ENCODE measurements at regions not wholly inside any gene's neighbourhood (a gene's known extent, or its start where the extent isn't known, plus 50 kb on each side); places are given as distances from the start of the nearest gene placed in this dataset.
"Not testable (repeated sequence)": the region's sequence is repeated elsewhere in the genome, so short reads cannot be mapped to it uniquely, and the experiment has no call there.

DNA sequence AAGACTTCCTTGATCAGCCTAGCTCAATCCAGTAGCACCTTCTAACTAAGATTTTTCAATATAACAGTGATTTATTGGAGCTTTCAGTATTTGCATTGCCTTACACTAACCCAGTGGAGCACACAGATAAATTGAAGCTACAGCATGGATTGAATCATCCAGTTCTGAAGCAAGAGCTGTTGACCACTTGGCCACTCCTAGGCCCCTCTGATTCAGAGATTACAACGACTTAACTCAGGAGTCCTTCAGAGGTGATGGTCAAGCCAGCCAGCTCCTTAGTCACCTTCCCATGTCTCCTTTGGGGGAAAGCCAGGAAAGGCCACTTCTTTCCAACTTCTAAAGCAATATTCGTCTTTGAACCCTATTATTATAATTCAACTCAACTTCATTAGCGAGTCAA is 151.8 kb downstream of the TENT5C start:
- no peak for DNase-seq

DNA sequence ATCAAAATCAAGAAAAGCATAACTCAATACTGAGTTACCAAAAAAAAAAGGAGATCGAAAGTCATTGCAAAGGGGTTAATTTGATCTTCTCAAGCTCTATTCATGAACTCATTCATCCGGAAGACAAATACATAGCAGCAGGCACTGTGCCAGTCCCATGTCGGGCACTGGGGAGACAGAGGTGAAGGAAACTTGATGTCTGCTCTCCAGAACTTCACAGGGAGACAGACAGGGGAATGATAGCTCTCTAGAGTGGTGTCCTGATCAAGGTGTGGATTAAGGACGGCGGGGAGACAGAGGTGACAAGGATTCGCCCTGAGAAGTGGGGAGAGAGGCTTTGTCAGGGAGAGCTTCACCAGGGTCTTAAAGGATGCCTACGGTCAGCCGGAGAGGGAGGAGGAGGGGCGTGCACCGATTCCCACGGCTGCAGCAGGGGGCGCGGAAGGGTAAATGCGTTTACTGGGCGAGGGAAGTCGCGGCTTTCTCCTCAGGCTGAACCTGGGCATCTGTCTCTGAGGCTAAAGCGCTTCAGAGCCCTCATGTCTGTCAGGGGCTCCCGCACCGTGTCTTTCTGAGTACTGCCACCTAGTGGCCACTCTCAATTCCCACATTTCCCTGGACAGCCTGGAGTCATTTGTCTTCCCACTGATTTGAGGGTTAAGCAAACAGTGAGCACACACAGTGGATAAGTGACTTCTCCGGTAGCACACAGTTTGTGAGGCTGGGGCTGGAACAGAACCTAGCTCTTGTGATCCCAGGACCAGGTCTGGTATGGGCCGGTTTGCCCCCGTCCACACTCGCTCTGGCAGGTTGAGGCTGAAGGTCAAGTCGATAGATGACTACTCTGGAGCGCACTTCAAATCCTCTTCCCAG is 152.8 kb downstream of the TENT5C start:
- peak; percentile 92 for DNase-seq

DNA sequence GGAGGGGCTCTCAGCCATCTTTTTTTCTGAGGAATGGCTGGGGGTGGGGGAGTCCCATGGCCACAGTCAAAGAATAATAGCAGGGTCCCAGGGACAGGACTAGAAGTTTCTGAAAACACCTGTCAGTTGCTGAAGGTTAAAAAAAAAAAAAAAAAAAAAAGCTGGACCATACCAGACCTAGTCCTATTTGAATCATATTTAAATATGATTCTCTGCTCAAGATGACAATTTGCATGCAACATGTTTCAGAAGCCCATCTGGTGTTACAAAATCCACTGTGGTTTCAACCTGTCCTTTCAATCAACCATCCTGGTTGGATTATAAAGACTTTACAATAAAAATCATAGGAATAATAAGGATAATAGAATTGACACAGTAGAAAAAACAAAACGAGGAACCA is 153.7 kb downstream of the TENT5C start:
- DNase-seq, result no peak

GRCh38 chr1:117760069-117760468 is 154.2 kb downstream of the TENT5C start:
- no peak for DNase-seq

GRCh38 chr1:117760485-117760884 is 154.6 kb downstream of the TENT5C start:
- peak; percentile 15 for DNase-seq

DNA sequence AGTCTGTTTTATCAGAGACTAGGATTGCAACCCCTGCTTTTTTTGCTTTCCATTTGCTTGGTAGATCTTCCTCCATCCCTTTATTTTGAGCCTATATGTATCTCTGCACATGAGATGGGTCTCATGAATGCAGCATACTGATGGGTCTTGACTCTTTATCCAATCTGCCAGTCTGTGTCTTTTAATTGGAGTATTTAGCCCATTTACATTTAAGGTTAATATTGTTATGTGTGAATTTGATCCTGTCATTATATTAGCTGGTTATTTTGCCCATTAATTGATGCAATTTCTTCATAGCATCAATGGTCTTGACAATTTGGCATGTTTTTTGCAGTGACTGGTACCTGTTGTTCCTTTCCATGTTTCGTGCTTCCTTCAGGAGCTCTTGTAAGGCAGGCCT is 161.7 kb downstream of the GDAP2 start:
- not testable (repeated sequence) for DNase-seq

DNA sequence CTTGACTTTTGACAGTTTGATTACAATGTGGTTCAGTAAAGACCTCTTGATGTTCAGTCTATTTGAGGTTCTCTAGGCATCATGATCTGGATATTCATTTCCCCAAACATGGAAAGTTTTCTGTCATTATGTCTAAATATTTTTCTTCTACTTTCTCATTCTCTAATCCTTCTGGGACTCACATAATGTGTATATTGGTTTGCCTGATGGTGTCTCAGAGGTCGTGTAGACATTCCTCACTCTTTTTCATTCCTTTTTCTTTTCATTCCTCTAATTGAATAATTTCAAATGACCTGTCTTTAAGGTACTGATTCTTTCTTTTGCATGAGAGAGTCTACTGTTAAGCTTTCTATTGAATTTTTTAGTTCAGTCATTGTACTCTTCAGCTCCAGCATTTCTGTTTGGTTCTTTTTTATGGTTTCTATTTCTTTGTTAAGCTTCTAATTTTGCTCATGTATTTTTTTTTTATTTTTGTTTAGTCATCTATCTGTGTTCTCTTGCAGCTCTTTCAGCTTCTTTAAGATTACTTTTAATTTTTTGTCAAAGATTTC is 158.4 kb downstream of the GDAP2 start:
- DNase-seq, result peak; percentile 40

- no peak for DNase-seq
Observed at GRCh38 chr1:117779364-117779763, 150.1 kb downstream of the GDAP2 start.

DNA sequence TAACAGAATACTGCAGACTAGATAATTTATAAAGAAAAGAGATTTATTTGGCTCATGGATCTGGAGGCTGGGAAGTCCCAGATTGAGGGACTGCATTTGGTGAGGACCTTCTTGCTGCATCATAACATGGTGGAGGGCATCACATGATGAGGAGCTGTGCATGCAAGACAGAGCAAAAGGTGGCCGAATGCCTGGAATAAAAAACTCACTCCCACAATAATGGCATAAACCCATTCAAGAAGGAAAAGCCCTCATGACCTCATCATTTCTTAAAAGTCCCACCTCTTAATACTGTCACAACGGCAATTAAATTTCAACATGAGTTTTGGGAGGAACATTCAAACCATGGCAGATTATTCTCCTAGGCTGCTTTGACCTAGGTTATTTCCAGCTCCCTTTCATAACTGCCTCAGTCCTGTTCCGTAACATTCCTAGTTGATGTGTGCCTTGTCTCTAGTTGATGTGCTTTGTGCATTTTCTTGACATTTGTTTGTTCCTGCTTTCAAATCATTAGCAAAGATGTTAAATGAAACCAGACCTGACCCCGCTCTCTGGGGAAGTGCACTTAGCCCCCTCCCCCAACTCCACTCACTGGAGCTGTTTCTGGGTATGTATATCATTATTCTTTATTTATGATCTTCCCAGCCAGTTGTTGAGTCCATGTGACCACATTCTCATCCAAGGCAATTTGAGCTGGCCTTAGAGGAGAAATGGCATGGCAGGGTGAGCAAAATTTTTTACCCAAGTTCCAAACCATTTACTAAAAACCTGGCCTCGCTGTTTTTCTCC is 148.5 kb downstream of the GDAP2 start:
- no peak for DNase-seq

GRCh38 chr1:117782056-117782455 is 147.4 kb downstream of the GDAP2 start:
- peak; percentile 48 for DNase-seq

DNA sequence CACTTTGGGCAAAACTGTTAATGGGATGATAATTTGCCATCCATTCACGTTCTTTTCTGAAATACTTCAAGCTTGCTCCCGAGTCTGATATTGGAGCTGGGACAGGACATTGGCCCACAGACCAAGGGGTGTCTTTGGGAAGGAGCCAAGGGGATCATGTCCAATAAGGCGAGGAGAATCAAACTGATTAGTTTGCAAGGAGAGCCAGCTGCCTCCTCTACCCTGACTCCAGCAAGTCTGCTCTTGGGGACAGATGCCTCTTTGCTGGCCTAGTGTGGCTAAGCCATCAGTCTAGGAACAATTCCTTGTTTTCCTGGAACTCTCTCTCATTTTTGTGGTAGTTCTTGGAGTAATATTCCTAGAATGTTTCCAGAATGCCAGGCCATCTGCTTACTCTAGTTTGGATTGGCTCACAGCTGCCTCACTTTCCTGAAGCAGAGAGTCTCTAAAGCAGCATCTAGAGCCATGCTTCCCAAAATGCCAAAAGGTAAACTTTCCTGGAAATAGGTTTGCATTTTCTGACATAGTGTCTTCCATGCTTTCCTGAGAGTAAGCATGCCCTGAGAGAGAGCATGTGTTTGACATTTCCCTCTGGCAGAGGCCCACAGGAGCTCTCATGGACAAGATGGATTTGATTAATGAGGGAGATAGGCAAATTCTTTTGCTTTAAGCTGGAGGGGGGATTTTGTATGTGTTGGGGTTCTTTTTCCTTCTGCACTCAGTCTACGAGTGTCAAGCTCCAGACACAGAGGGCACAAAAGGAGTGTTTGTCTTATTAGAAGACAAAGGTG is 145.6 kb downstream of the GDAP2 start:
- no peak for DNase-seq

DNA sequence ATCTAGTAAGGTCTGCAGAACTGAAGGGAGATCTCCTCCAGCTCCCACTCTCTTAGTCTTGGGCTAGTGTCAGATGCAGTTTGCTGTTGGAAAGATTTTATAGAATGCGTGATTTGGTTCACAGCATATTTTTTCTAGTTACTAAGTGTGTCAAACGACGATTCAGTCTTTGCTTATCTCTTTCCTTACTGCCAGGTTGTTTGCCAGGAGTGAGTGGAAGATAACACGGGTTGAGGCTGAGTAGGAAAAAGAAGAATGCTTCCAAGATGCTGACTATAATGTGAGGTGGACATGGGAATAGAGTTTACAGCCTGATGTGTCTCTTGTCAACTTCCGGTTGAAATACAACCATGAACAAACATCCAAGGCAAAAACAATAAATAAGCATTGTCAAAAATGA is 141.4 kb downstream of the GDAP2 start:
- DNase-seq, result peak; percentile 17

DNA sequence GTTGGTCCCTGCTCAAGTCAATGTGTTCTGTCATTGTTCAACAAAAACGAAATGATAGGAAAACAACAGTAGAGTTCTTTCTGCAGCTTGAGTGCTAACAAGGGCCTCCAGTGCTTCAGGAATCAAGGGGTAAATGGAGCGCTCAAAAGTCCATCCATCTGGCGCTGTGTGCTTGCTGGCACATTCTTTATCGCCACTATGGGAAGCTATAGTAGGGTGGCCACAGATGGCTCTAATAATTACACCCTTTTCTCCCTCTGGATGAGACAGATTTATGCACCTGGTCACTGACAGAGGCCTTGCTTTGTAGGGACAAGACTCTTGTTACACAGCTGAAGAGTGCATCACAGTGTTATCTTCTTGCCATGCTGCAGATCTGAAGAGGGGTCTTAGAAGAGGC is 136.0 kb downstream of the GDAP2 start:
- no peak for DNase-seq

DNA sequence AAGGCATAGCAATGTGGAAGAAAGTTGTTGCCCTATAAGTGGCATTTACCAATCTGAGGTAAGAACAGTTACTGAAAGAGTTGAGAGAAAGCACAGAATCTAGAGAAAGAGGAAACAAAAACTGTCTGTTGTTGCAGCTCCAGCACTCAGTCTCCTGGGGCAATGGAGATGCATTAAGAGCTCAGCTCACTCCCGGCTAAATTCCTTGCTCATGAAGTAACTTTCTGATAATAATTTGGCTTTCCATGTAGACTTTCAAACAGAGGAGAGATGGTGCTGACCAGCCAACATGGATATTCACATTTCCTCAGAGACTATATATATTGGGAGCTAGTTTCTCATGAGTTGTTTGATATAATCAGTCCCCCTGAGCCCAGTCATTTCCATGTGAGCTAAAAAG is 135.3 kb downstream of the GDAP2 start:
- DNase-seq, result peak; percentile 16

DNA sequence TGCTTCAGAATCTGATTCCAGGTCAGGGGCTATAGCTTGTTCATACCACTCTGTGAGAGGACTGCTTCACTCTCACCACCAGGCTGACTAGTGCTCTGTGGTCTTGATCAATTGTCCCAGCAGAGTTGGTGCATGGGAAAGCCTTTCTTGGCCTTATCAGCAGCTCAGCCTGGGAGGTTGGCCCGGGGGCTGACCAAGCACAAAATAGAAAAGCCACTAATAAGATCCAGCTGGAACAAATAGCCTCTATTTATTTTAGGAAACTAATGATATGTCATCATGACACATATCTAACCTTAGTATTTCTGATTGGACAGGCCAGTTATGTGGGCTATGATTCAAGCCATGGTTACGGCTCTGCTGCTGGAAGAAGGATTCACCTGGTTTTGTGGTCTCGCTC is 134.2 kb downstream of the GDAP2 start:
- peak; percentile 21 for DNase-seq

DNA sequence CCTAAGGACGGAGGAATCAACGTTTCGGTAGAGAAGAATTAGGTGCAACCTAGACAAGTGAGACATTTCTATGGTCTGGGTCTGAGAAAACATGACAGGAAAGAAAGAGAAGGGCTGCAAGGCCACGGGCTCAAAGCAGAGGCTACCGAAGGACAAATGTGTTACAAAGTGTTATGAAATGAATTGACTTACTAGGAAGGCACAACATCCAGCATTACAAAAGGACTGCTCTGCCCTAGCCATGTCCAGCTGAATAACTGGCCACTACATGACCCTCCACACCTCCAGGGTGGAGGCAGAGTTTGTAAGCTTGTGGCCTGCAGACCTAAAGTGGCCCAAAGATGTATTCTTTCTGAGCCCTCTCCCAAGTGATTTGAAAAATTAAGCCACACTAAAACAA is 133.6 kb downstream of the GDAP2 start:
- no peak for DNase-seq

- DNase-seq, result no peak
Observed at GRCh38 chr1:117796226-117796625, 133.2 kb downstream of the GDAP2 start.

DNA sequence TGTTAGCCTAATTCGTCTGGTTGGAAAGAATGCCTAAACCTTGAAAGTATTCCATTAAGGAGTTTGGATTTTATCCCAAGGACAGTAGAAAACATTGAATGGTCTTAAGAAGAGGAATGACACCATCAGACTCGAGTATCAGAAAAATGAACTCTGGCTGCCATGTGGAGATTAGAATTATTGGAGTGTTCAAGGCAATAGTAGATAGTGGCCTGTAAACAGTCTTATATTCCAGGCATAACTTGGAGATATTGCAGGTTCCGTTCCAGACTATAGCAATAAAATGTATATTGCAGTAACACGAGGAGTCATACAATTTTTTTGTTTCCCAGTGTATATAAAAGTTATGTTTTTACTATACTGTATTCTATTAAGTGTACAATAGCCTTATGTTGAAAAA is 130.9 kb downstream of the GDAP2 start:
- no peak for DNase-seq

- DNase-seq, result no peak
Observed at GRCh38 chr1:117802531-117803257, 126.7 kb downstream of the GDAP2 start.

DNA sequence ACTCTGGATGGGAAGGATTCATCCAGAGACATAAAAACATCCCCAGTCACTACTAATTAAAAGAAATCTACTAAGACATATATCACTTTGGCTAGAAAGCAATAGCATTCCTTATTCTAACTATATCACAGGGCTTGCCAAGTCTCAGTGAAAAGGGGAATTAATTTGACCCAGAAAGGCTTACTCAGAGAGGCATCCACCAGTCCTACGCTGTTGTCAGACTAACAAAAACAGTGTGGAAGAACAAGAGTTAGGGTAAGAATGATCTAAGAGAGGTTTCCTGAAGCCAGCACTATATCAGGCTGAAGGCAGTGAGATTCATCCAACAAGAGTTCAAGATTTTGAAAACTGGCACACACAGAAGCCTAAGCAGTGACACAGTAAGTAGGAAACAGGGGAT is 126.1 kb downstream of the GDAP2 start:
- no peak for DNase-seq

GRCh38 chr1:117809764-117810163 is 119.7 kb downstream of the GDAP2 start:
- no peak for DNase-seq

DNA sequence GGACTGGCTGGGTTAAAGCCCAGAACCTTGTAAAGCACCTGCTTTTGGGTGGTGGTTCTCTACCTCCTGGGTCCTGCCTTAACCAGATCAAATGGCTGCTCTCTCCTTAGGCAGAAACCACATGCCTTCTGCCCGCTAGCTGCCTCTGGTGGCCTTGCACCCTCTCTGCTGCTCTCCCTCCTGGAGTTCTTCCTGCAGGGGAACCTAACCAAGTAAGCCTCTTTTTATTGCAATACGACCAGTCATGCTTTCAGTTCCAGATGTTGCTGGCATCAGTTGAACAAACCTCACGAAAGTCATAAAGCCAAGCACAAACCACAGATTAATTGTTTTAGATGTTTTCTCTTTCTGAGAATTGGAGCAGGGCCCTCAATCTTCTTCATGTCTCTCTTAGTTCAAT is 118.9 kb downstream of the GDAP2 start:
- peak; percentile 53 for DNase-seq
